Activated naive CD4-positive, alpha-beta T cell treated with anti-CD3 and anti-CD28 coated beads for 36 hours (primary cell): ENCODE measurements at regions not wholly inside any gene's neighbourhood (a gene's known extent, or its start where the extent isn't known, plus 50 kb on each side); places are given as distances from the start of the nearest gene placed in this dataset.

Source experiments
- CTCF ChIA-PET: fragments of 350-600 bp; sonication (Branson Sonifier 250); formaldehyde crosslinking; loops from one replicate; lab custom pipeline; 2021; ENCODE audit warnings: antibody characterized with exemption; lab: Charles Lee
- DNase-seq: peaks from one replicate; pipeline ENCODE4 v3.0.0-alpha.2; 2020
- H3K27ac Mint-ChIP-seq: one replicate; pipeline ENCODE4 v1.8.0; 2021; ENCODE audit warnings: mild to moderate bottlenecking, mixed read lengths
- H3K27me3 Mint-ChIP-seq: one replicate; pipeline ENCODE4 v1.8.0; 2021; ENCODE audit warnings: low read depth, mixed read lengths
- H3K36me3 Mint-ChIP-seq: one replicate; pipeline ENCODE4 v1.8.0; 2021; ENCODE audit warnings: low read depth, mixed read lengths
- H3K4me1 Mint-ChIP-seq: one replicate; pipeline ENCODE4 v1.8.0; 2021; ENCODE audit warnings: low read depth, mixed read lengths
- H3K4me3 Mint-ChIP-seq: one replicate; pipeline ENCODE4 v1.8.0; 2021; ENCODE audit warnings: mild to moderate bottlenecking, moderate library complexity, mixed read lengths
- H3K9me3 Mint-ChIP-seq: one replicate; pipeline ENCODE4 v1.8.0; 2021; ENCODE audit warnings: mixed read lengths
- intact Hi-C: fragments of 100-400 bp; cut with micrococcal nuclease; formaldehyde crosslinking; loops from one replicate; pipeline ENCODE4 v1.15.1; 2023

DNA sequence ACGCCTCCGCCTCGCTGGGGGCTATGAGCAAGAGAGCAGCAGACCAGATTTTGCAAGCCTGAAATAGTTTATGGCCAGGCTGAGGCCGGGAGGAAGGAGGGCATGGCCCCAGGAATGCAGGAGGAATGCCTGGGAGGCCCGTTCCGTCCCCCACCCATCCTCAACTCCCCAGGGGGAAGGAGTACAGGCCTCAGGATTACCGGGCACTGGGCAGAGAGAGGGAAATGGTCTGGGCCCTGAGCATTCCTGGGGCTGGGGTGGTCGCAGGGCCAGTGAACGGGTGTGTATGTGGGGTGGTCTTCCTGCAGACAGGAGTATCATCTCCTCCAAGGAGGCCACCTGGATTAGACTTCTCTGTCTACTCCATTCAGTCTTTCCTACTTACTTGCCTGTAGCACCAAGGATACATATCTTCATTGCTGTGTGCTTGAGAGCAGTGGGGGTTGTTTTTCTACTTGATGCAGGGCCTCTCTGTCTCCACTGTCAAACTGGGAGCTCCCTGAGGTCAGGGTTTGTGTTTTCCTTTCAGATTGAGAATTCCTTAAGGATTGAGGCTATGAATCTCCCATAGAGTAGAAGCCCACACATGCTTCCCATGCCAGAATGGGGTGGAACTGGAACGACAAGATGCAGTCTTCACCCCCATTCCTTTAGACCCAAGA, 81.3 kb downstream of the VEGFA start:
- no peaks in the 10 kb centered on the region for H3K9me3 Mint-ChIP-seq
- CTCF ChIA-PET: interaction anchor here (1.2 kb wide), 1 partner anchor 127 kb away, joined by 3 read pairs; no protein-coding TSS in a partner anchor
- intact Hi-C loops: no loop called here
- H3K27me3 Mint-ChIP-seq: no peaks in the 10 kb centered on the region
- H3K27ac Mint-ChIP-seq: no peak overlapping the region
- no peak for DNase-seq
- H3K36me3 Mint-ChIP-seq: no peaks in the 10 kb centered on the region
- no peak overlapping the region for H3K4me3 Mint-ChIP-seq
- H3K4me1 Mint-ChIP-seq: no peaks in the 10 kb centered on the region

DNA sequence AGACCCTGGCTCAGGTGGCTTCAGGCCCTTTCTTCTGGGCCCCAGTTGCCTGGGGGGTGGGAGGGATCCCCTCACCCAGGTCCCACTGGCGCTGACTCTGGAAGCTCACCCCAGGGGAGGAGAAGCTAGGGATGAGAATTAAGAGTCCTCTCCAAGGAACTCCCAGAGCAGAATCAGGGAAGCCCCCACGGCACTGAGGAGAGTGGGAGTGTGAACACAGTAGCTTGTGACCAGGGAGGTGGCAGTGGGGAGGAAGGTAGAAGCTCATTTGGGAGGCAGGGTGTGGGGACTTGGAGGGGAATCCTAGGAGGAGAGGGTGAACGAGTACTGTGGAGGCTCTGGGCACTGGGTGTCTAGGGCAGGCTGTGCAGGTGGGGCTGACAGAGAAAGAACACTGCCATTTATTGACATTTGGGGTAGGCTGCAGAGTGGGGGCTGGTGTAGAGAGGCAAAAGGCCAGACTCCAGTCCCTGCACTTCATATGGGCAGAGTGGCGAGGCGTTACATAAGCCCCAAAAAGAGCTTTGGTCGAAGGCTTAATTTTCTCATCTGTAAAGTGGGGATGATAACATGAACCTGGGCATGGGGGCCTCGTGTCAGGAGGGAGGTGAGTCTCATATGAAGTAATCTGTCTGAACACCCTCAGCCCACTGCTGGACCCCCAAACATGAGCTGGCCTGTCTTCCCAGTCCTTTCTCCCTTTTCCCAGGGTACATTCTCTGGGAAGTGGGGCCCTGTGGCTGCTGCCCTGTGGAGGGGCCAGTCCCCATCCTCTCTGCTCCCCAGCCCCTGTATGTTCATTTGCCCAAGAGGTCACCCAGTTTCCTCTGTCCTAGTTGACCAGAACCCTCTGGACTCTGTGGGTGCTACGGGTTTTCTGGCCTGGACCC, 80.5 kb downstream of the VEGFA start:
- CTCF ChIA-PET: interaction anchor here (1.2 kb wide), 1 partner anchor 126 kb away, joined by 3 read pairs; no protein-coding TSS in a partner anchor
- Mint-ChIP-seq H3K27me3 (no peaks in the 10 kb centered on the region), H3K4me1 (no peaks in the 10 kb centered on the region)

DNA sequence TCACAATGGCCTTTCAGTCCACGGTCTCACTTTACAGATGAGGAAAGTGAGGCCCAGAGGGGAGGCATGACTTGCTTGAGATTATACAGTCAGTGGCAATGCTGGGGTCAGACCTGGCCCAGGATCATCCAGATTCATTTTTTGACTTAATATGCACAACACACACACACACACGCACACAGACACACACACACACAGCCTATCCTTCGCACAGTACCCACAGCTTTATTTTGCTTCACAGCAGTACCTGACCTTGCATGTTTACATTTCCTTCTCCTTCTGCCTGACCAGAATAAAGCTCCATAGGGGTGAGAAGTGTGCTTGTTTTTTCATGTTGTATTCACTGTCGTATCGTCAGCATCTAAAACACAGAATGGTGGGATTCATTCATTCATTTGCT, 79.8 kb downstream of the VEGFA start:
- intact Hi-C loops: no loop called here
- no peak for DNase-seq
- CTCF ChIA-PET: interaction anchor here (1.2 kb wide), 1 partner anchor 125 kb away, joined by 3 read pairs; no protein-coding TSS in a partner anchor
- H3K27me3 Mint-ChIP-seq: no peaks in the 10 kb centered on the region
- no peak overlapping the region for H3K4me3 Mint-ChIP-seq
- no peaks in the 10 kb centered on the region for H3K9me3 Mint-ChIP-seq
- no peaks in the 10 kb centered on the region for H3K36me3 Mint-ChIP-seq
- no peaks in the 10 kb centered on the region for H3K4me1 Mint-ChIP-seq
- no peak overlapping the region for H3K27ac Mint-ChIP-seq

More for the DNA sequence above, 80.5 kb downstream of the VEGFA start:
- Mint-ChIP-seq H3K36me3 (no peaks in the 10 kb centered on the region), H3K4me3 (no peak overlapping the region), H3K9me3 (no peaks in the 10 kb centered on the region), H3K27ac (no peak overlapping the region)
- DNase-seq: no peak
- intact Hi-C loops: no loop called here

DNA sequence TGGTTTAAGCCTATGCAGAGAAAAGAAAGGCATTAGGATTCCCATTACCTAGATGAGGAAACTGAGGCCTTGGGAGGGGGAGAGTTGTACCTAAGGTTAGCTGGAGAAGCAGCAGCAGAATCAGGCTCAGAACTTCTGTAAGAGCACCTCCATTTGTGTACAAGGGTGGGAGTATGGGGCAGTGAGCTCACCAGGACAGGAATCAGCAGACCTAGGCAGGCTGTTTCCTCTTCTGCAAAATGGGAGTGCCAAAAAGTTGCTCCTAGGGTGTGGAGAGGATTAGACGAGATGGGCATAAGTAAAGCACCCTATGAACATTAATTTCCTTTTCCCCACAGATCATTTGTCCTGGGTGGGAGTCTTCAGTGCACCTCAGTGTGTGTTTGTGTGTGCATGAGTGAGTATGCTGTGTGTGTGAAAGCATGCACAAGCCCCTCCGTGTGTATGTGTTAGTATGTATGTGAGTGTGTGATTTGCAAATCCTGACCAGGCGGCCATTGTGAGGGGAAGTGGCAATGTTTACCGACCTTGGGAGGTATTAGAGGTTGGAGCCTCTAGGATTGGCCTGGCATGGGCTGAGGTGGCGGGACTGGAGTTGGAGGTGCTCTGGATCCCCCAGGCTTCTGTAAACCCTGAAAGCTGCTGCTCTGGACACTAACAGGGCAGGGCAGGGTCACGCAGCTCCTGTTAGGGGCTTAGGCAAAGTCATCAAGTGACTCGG, 78.8 kb downstream of the VEGFA start:
- CTCF ChIA-PET: interaction anchor here (0.5 kb wide), 1 partner anchor 29 kb away, joined by 3 read pairs; no protein-coding TSS in a partner anchor
- H3K27me3 Mint-ChIP-seq: peaks cover 2% of the 10 kb centered on the region
- H3K36me3 Mint-ChIP-seq: no peaks in the 10 kb centered on the region
- no peak overlapping the region for H3K27ac Mint-ChIP-seq
- H3K4me1 Mint-ChIP-seq: no peaks in the 10 kb centered on the region
- H3K4me3 Mint-ChIP-seq: no peak overlapping the region
- no peak for DNase-seq
- intact Hi-C loops: no loop called here
- no peaks in the 10 kb centered on the region for H3K9me3 Mint-ChIP-seq

DNA sequence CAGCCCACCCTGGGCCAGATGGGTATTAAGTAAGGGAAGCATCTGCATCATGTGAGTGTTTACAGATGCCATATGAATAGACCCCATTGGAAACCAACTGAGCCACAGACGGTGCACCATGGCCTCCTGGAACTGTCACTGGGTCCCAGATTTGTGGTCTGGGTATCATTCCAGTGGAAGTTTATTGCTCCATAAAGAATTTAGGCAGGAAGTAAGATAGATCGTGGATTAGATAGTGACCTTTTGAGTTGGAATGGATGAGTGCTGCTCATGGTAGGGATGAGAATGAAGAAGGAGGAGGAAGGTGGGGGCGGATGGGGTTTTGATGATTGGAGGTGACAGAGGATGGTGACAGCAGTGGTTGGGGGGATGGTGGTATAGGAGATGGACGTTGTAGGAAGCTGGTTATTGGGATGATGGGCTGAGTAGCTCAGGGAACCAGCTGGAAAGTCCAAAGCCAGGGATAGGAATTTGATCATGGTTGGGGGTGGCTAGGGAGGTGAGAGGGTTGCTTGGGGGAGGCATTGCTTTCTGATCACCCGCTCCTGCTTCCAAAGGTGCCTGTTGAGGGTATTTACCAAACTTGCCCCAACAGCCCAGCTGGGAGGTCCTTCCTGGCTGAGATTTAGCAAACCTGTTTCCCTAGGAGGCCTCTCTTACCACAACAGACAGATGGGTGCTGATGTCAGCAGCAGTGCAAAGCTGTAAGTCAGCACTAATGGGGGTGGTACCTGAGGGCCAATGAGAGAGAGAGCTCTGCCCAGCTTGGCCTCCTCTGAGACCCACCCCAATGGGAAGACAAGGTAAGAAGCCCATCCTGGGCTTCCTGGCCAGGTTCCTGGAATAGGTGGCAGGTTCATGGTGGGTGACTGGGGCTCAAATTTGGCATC, 78.0 kb downstream of the VEGFA start:
- Mint-ChIP-seq H3K4me1 (no peaks in the 10 kb centered on the region), H3K27ac (no peak overlapping the region), H3K9me3 (no peaks in the 10 kb centered on the region), H3K36me3 (no peaks in the 10 kb centered on the region), H3K27me3 (peaks cover 2% of the 10 kb centered on the region), H3K4me3 (no peak overlapping the region)
- intact Hi-C loops: no loop called here
- CTCF ChIA-PET: interaction anchor here (0.5 kb wide), 1 partner anchor 28 kb away, joined by 3 read pairs; no protein-coding TSS in a partner anchor
- DNase-seq: no peak

DNA sequence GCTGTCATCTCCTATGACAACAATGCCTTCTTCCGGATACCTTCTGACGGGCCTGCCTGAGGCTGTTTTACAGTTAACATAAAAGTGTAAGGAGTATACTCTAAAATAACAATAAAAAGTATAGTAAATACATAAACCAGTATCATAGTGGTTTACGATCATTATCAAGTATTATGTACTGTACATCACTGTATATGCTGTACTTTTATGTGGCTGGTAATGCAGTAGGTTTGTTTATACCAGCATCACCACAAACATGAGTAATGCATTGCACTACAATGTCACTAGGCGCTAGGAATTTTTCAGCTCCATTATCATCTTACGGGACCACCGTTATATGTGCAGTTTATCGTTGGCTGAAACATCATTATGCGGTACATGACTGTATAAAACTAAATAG, 76.5 kb downstream of the VEGFA start:
- no peaks in the 10 kb centered on the region for H3K9me3 Mint-ChIP-seq
- H3K27ac Mint-ChIP-seq: no peak overlapping the region
- no peak for DNase-seq
- CTCF ChIA-PET: no interaction called here
- intact Hi-C loops: no loop called here
- H3K4me3 Mint-ChIP-seq: no peak overlapping the region
- H3K4me1 Mint-ChIP-seq: no peaks in the 10 kb centered on the region
- H3K36me3 Mint-ChIP-seq: no peaks in the 10 kb centered on the region
- peaks cover 2% of the 10 kb centered on the region for H3K27me3 Mint-ChIP-seq

DNA sequence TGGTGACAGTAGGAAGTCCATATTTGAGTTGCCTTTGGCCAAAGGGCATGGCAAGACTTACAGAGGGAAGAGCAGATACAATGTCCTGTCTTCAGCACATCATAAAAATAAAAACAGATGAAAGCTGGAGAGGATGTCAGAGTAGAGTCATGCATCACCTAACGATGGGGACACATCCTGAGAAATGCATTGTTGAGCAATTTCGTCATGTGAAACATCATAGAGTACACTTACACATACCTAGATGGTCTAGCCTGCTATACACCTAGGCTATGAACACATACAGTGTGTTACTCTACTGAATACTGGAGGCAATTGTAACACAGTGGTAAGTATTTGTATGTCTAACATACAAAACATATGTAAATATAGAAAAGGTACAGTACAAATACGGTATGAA, 75.6 kb downstream of the VEGFA start:
- CTCF ChIA-PET: no interaction called here
- DNase-seq: no peak

DNA sequence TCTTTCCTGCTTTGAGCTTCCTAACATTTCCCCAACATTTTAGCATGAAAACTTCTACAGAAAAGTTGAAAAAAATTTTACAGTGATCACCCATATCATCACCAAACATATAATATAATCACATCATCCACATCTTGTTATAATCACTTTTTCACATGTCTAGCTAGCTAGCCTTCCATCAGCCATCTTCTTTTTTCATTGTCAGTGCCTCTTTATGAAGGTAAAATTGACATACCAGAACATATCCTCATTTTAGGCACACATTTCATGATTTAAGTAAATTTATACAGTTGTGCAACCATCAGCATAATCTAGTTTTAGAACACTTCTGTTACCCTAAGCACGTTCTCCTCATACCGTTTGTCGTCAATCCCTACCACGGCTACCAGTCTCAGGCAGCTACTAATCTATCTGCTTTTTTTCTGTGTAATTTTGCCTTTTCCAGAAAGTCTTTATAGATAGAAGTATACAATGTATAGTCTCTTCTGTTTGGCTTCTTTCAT, 73.7 kb downstream of the VEGFA start:
- no peaks in the 10 kb centered on the region for H3K4me1 Mint-ChIP-seq
- intact Hi-C loops: no loop called here
- CTCF ChIA-PET: no interaction called here
- no peaks in the 10 kb centered on the region for H3K36me3 Mint-ChIP-seq
- no peak overlapping the region for H3K4me3 Mint-ChIP-seq
- DNase-seq: no peak
- H3K9me3 Mint-ChIP-seq: no peaks in the 10 kb centered on the region
- peaks cover 2% of the 10 kb centered on the region for H3K27me3 Mint-ChIP-seq
- no peak overlapping the region for H3K27ac Mint-ChIP-seq

More for the DNA sequence above, 75.6 kb downstream of the VEGFA start:
- H3K9me3 Mint-ChIP-seq: no peaks in the 10 kb centered on the region
- no peaks in the 10 kb centered on the region for H3K36me3 Mint-ChIP-seq
- H3K27ac Mint-ChIP-seq: no peak overlapping the region
- intact Hi-C loops: no loop called here
- H3K27me3 Mint-ChIP-seq: peaks cover 2% of the 10 kb centered on the region
- H3K4me3 Mint-ChIP-seq: no peak overlapping the region
- H3K4me1 Mint-ChIP-seq: no peaks in the 10 kb centered on the region

DNA sequence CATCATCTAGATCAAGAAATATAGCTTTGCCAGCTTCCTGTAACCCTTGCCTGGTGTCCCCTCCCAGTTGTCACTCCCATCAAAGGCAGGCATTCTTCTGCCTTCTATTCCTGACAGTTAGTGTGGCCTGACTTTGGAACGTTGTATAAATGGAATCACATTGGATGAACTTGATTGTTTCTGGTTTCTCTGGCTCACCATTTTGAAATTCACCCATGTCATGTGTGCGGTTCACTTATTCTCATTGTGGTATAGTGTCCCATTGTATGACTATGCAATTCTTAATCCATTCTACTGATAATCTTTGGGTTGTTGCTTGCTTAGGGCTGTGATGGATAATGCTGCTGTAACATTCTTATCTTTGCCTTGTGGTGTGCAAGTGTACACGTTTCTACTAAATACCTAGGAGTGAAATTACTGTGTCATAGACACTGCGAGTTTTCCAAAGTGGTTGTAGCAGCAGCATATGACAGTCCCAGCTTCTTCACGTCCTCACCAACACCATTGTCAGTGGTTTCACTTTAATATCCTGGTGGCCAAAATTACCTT, 73.2 kb downstream of the VEGFA start:
- intact Hi-C loops: no loop called here
- peaks cover 2% of the 10 kb centered on the region for H3K27me3 Mint-ChIP-seq
- no peaks in the 10 kb centered on the region for H3K4me1 Mint-ChIP-seq
- CTCF ChIA-PET: no interaction called here
- H3K27ac Mint-ChIP-seq: no peak overlapping the region
- no peak for DNase-seq
- H3K4me3 Mint-ChIP-seq: no peak overlapping the region
- no peaks in the 10 kb centered on the region for H3K36me3 Mint-ChIP-seq
- H3K9me3 Mint-ChIP-seq: no peaks in the 10 kb centered on the region

DNA sequence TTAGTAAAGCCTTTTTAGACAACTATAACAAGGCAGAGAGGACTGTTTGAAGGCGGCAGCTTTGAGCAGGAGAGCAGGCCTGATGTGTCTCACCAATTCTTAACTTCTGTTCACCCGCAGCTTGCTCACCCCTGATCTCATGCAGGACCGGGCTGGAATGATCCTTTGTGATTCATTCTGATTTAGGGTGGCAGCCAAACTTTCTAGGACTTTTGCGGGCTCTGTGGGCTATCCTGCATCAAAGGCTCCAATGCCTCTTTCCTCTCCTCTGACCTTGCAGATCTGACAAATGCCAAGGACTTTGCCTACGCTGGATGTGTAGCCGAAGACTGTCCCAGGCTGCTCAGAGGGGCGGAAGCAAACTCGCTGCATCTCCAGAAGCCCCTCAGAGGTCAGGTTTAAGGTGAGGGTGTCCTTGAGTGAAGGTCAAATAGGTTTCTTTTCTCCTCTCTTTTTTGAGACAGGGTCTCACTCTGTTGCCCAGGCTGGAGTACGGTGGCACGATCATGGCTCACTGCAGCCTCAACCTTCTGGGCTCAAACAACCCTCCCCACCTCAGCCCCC, 72.3 kb downstream of the VEGFA start:
- CTCF ChIA-PET: no interaction called here
- Mint-ChIP-seq H3K4me1 (no peaks in the 10 kb centered on the region), H3K9me3 (no peaks in the 10 kb centered on the region), H3K27me3 (peaks cover 2% of the 10 kb centered on the region), H3K36me3 (no peaks in the 10 kb centered on the region), H3K27ac (no peak overlapping the region), H3K4me3 (no peak overlapping the region)
- intact Hi-C loops: no loop called here
- DNase-seq: no peak
